Activated T-helper 1 cell treated with anti-CD3 and anti-CD28 coated beads, Interleukin-12 subunit alpha, Interleukin-12 subunit beta, Interleukin-2, Interleukin-4 antibody, amounts not matched to agents 30 ng/mL and 10 ng/mL and 1 ng/mL, durations not matched to agents 14 hours and 24 hours and 36 hours (primary cell): ENCODE measurements at regions not wholly inside any gene's neighbourhood (a gene's known extent, or its start where the extent isn't known, plus 50 kb on each side); places are given as distances from the start of the nearest gene placed in this dataset.
A peak's percentile ranks its signal among the peaks of the same experiment; 100 is the strongest.
"Not testable (repeated sequence)": the region's sequence is repeated elsewhere in the genome, so short reads cannot be mapped to it uniquely, and the experiment has no call there.

ENCODE experiments used
- DNase-seq: peaks from one replicate; pipeline ENCODE4 v3.0.0; 2021; ENCODE audit warnings: low spot score
- H3K27ac Mint-ChIP-seq: one replicate; pipeline ENCODE4 v1.8.0; 2021; ENCODE audit warnings: mild to moderate bottlenecking, mixed read lengths
- H3K27me3 Mint-ChIP-seq: one replicate; pipeline ENCODE4 v1.8.0; 2022; ENCODE audit warnings: mild to moderate bottlenecking, moderate library complexity, mixed read lengths; ENCODE audit not compliant: insufficient read depth
- H3K36me3 Mint-ChIP-seq: one replicate; pipeline ENCODE4 v1.8.0; 2021; ENCODE audit warnings: low read depth, mixed read lengths
- H3K4me1 Mint-ChIP-seq: one replicate; pipeline ENCODE4 v1.8.0; 2021; ENCODE audit warnings: low read depth, mixed read lengths
- H3K4me3 Mint-ChIP-seq: one replicate; pipeline ENCODE4 v1.8.0; 2021; ENCODE audit warnings: mild to moderate bottlenecking, moderate library complexity, mixed read lengths
- H3K9me3 Mint-ChIP-seq: one replicate; pipeline ENCODE4 v1.8.0; 2021; ENCODE audit warnings: mixed read lengths
- intact Hi-C: fragments of 100-400 bp; cut with micrococcal nuclease; formaldehyde crosslinking; loops from one replicate; pipeline ENCODE4 v1.15.1; 2024

DNA sequence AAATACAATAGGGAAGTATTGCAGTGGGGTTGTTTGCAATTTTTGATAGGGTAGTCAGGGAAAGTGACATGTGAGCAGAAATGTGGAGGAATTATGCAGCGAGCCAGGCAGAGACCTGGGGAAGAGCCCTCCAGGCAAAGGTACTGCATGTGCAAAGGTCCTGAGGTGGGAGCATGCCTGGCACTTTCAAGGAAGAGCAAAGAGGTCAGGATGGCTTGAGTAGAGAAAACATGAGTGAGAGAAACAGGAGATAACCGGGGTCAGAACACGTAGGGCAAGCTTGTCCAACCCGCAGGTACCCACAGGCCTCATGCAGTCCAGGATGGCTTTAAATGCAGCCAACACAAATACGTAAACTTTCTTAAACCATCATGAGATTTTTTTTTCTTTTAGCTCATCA, 71.0 kb downstream of the COQ2 start:
- H3K4me1 Mint-ChIP-seq, result peaks cover 93% of the 10 kb centered on the region
- peak overlapping the region; percentile 30 for H3K4me3 Mint-ChIP-seq
- H3K27me3 Mint-ChIP-seq, result peaks cover 5% of the 10 kb centered on the region
- peak overlapping the region; percentile 53 for H3K27ac Mint-ChIP-seq
- H3K9me3 Mint-ChIP-seq, result peaks cover 7% of the 10 kb centered on the region
- no peak for DNase-seq
- peaks cover 19% of the 10 kb centered on the region for H3K36me3 Mint-ChIP-seq
- intact Hi-C loops, result loop anchor here (10.0 kb wide), 2 partner anchors 779 to 1719 kb away; partner anchors contain the start of genes ENOPH1 and HNRNPDL

DNA sequence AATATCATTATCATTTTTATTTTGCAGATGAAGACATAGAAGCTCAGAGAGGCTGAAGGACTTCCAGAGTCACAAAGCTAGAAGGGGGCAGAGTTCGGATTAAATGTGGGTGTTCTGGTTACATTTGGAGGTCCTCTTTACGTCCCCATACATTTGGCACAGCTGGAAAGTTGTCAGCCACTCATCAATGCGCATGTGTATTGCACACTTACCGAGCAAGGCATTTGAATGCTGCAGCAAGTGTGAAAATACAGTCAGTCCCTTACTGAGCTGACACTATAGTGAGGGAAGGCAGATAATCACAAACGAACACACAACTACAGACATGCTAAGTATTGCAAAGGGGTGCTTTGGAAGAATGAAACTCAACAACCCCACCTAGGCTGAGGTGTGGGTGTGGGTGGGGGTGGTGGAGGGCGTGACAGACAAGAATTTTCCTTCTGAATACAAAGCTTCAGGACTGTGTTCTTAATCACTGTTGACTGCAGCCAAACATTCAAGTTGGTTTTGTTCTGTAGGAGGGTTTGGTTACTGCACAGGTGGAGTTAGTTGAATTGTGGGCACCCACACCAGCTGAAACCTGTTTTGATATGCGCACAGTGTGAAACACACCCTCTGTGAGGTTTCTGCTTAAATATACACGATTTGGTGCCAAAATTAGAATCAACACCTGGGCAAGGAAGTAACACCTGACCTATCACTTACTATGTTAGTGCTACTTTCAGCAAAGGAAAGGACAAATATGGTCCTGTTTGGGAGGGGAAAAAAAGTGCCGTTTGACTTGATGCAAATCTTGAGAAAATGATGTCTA, 72.4 kb downstream of the COQ2 start:
- Mint-ChIP-seq H3K36me3 (peaks cover 22% of the 10 kb centered on the region), H3K27ac (peak overlapping the region; percentile 59), H3K4me3 (peak overlapping the region; percentile 40), H3K4me1 (peaks cover 79% of the 10 kb centered on the region), H3K9me3 (peaks cover 13% of the 10 kb centered on the region), H3K27me3 (peaks cover 5% of the 10 kb centered on the region)
- peak; percentile 59 for DNase-seq
- intact Hi-C loops, result loop anchor here (1.0 to 10.0 kb wide), 4 partner anchors 98 to 1717 kb away; partner anchors contain the start of genes ENOPH1, HNRNPDL and PLAC8

DNA sequence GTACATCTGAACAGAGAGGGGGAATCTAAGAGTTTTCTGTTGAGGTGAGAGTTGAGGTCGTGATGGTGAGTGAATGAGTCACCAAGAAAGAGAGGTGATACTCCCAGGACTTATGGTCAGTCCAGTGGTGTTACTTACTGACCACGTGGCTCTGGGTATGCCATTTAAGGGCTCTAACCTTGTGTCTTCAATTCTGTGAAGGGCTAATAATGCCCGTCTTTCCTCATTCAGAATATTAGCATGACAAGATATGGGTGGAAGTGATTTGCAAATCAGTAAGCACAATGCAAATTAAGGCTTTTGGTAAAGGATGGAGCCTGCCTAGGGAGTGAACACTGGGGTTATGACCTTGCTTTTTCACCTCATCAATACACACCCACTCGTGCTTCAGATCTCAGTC, 75.2 kb downstream of the COQ2 start:
- no peak overlapping the region for H3K27ac Mint-ChIP-seq
- H3K9me3 Mint-ChIP-seq, result peaks cover 13% of the 10 kb centered on the region
- no peak for DNase-seq
- H3K27me3 Mint-ChIP-seq, result peaks cover 5% of the 10 kb centered on the region
- peaks cover 15% of the 10 kb centered on the region for H3K36me3 Mint-ChIP-seq
- H3K4me3 Mint-ChIP-seq, result no peak overlapping the region
- intact Hi-C loops, result loop anchor here (5.0 kb wide), 1 partner anchor 33 kb away; no protein-coding TSS in a partner anchor
- peaks cover 54% of the 10 kb centered on the region for H3K4me1 Mint-ChIP-seq

DNA sequence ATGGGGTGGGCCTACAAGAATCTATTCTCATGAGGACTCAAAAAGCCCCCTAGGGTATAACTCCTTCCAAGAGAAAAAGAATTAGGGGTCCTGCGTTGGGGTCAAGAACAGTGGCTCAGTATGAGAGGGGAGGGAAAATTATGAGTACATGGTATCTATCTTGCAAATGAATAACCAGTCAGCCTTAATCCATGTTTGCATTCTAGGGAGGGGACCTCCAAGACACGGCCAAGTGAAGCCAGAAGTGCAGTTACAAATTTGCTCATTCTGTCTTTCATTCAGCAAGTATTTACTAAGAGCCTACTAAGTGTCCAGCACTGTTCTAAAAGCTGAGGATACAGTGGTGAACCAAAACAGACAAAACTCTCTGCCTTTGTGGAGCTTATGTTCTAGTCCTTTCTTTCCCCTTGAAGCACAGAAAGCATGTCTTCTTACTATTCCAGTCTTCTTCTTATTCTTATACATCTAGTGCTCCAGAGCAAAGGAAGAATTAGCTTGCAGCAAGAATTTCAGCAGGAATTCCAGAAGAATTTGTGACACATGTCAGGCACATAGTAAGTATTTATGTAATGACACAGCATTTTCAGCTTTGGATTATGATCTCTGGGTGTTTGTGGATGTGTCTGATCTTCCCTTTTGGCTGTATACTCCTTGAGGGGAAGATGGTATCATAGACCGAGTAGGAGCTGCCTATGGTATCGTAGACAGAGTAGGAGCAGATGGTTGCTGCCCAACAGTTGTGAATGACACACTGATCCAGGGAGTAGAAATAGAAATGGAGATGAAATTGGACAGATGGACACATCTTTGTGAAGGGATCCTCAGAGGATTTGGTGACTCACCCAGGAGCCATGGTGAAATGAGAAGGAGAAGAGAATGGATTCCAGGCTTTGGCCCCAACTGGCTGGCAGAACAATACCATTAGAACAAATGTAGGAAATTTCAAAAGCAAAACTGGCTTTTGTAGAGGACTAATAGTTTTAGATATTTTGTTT, 75.9 kb downstream of the COQ2 start:
- Mint-ChIP-seq H3K4me3 (no peak overlapping the region), H3K9me3 (peaks cover 13% of the 10 kb centered on the region), H3K4me1 (peaks cover 50% of the 10 kb centered on the region), H3K27ac (no peak overlapping the region), H3K27me3 (peaks cover 5% of the 10 kb centered on the region), H3K36me3 (peaks cover 13% of the 10 kb centered on the region)
- no peak for DNase-seq
- intact Hi-C loops, result loop anchor here (5.0 kb wide), 1 partner anchor 34 kb away; no protein-coding TSS in a partner anchor

DNA sequence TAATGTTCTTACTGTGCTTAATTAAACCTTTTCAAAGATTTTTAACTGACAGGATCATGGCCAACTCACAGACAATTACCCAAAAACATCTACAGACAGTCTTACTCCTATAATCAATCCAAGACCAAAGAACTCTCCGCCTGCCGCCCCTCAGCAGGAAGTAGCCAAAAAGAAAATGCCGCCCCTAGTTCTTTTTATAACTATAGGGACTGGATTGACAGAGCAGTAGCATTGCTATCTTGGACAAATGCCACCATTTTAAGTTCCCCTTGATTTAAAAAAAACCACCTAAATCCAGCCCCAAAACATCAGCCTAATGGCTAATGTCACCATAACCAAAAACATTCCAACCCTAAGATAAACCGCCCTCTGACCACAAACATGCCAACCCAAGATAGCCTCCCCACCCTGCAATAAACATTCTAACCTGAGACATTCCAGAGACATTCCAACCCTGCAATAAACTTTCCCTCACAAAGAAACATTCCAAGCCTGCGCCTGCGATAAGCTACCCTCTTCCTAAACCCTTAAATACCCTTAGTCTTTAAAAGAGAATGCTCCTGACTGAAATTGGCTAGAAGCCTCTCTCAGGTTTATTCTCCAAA, 77.0 kb downstream of the COQ2 start:
- Mint-ChIP-seq H3K36me3 (peaks cover 8% of the 10 kb centered on the region), H3K4me3 (no peak overlapping the region), H3K27me3 (peaks cover 5% of the 10 kb centered on the region), H3K27ac (no peak overlapping the region), H3K9me3 (peaks cover 9% of the 10 kb centered on the region), H3K4me1 (peaks cover 40% of the 10 kb centered on the region)
- DNase-seq, result no peak
- intact Hi-C loops, result loop anchor here (5.0 kb wide), 1 partner anchor 35 kb away; no protein-coding TSS in a partner anchor

DNA sequence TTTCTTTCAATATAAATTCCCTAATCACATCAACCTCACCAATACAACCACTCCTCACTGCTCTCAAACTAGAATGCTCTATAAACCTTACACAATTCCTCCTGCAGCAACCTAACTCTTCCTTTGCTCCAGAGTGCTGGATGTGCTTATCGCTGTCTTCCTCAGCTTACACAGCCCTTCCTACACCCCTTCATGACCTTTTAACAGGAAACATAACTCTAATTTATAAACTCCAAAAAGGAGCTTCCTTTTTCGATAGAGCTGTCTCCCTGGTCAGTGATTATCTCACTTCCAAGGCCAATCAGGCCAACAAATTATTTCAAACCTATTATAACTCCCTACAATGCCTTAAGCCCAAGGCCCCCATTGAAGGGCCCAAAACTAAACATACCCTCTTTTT, 78.8 kb downstream of the COQ2 start:
- no peak overlapping the region for H3K4me3 Mint-ChIP-seq
- no peak for DNase-seq
- peaks cover 9% of the 10 kb centered on the region for H3K9me3 Mint-ChIP-seq
- intact Hi-C loops, result loop anchor here (5.0 kb wide), 1 partner anchor 37 kb away; no protein-coding TSS in a partner anchor
- H3K36me3 Mint-ChIP-seq, result peaks cover 7% of the 10 kb centered on the region
- H3K27ac Mint-ChIP-seq, result no peak overlapping the region
- H3K27me3 Mint-ChIP-seq, result peaks cover 5% of the 10 kb centered on the region
- H3K4me1 Mint-ChIP-seq, result peaks cover 21% of the 10 kb centered on the region

DNA sequence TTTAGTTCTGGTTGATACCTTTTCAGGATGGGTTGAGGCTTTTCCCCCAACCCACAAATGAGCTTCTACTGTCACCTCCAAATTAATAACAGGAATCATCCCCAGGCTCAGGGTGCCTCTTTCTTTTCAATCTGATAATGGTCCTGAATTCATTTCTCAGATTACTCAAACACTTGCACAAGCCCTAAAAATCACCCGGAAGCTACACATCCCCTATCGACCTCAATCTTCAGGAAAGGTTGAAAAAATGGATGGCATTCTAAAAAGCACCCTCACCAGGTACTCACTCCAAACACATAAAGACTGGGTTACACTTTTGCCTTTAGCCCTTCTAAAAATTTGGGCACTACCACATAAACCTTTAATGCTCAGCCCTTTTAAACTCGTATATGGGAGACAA, 79.9 kb downstream of the COQ2 start:
- H3K4me3 Mint-ChIP-seq, result no peak overlapping the region
- peaks cover 11% of the 10 kb centered on the region for H3K4me1 Mint-ChIP-seq
- H3K27me3 Mint-ChIP-seq, result peaks cover 3% of the 10 kb centered on the region
- peaks cover 9% of the 10 kb centered on the region for H3K9me3 Mint-ChIP-seq
- no peak for DNase-seq
- intact Hi-C loops, result loop anchor here (5.0 kb wide), 1 partner anchor 38 kb away; no protein-coding TSS in a partner anchor
- peaks cover 7% of the 10 kb centered on the region for H3K36me3 Mint-ChIP-seq
- H3K27ac Mint-ChIP-seq, result no peak overlapping the region

DNA sequence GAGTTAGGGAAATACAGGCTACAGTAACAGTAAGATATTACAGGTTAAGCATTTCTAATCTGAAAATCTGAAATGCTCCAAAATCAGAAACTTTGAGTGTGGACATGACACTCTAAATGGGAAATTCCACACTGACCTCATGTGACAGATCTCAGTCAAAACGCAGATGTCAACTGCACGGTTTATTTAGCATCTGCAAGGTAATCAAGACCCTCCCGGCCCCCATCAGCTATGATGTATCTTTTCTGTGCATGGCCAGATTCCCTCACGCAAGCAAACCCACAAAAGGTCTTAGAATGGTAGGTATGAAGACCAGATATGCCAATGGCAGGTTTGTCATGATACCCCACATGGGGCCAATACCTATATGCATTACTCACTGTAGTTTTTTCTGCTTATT, 82.8 kb downstream of the COQ2 start:
- intact Hi-C loops, result no loop called here
- H3K4me1 Mint-ChIP-seq, result no peaks in the 10 kb centered on the region
- H3K4me3 Mint-ChIP-seq, result no peak overlapping the region
- no peak overlapping the region for H3K27ac Mint-ChIP-seq
- DNase-seq, result no peak
- no peaks in the 10 kb centered on the region for H3K36me3 Mint-ChIP-seq
- H3K9me3 Mint-ChIP-seq, result no peaks in the 10 kb centered on the region
- H3K27me3 Mint-ChIP-seq, result no peaks in the 10 kb centered on the region

DNA sequence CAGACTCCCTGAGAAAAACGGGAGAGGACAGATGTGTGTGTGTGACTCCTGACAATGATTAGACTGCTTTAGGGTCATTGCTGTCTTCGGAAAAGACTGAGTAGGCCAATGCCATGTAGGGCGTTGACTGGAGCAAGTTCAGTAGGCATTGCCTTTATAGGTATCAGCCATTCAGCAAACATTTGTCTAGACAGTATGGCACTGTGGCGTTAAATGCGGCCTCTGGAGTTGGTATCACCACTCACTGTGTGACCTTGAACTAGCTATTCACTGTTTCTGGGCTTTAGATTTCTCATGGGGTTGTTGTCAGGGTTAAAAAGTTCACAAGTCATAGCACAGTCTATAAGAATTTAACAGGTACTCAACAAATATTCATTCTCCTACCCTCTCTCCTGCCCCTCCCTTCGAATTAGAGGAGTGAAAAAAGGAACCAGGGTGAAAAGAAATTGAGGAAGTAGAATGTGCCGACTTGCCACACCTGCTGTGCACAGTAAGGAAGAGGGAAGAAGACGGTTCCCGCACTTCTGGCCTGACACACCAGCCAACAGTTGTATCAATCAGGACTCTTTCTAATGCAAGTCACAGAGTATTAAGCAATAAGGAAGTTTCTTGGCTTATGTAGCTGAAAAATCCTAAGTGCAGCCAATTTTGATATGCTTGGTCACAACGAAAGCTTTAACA, 83.2 kb upstream of the PLAC8 start:
- Mint-ChIP-seq H3K9me3 (peaks cover 4% of the 10 kb centered on the region), H3K27ac (no peak overlapping the region), H3K36me3 (peaks cover 2% of the 10 kb centered on the region), H3K4me1 (no peaks in the 10 kb centered on the region), H3K4me3 (no peak overlapping the region), H3K27me3 (no peaks in the 10 kb centered on the region)
- intact Hi-C loops, result no loop called here
- DNase-seq, result no peak

DNA sequence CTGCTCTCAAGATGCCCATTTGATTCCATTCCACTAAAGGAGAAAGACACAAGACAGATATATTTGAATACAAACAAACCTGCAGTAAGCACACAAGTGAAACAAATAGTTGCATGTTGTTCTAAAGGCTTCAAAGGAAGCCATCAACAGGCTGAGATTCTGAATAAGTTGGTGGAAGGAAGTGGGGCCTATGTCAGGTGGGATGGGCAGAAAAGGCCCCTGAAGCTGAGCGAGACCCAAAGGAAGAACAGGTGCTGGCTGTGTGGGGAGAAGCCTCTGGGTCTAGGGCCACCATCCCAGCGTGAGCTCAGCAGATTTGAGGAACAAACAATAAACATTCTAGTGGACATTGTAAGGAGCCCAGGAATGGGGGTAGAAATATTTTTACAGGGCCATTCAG, 82.4 kb upstream of the PLAC8 start:
- Mint-ChIP-seq H3K27me3 (no peaks in the 10 kb centered on the region), H3K27ac (no peak overlapping the region), H3K4me3 (no peak overlapping the region), H3K4me1 (no peaks in the 10 kb centered on the region), H3K9me3 (peaks cover 4% of the 10 kb centered on the region), H3K36me3 (peaks cover 2% of the 10 kb centered on the region)
- DNase-seq, result no peak
- intact Hi-C loops, result no loop called here

DNA sequence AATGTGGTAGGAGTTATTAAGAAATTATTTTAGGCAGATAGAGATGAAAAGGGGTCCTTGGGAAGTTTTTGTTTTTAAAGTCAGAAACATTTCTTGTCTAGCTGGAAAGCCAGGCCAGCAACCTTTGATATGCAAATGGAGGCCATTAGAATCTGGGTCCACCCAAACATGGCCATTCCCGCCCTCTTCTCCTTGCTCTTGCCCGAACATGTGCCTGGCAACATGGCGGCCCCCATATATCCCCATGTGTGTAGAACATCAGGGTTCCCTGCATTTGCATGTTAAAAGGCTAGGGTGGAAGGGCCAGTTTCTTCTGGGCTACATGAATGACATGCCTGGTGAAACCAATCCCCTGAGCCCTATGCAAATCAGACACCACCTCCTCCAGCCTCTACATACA, 80.7 kb upstream of the PLAC8 start:
- Mint-ChIP-seq H3K9me3 (peaks cover 4% of the 10 kb centered on the region), H3K4me1 (no peaks in the 10 kb centered on the region), H3K36me3 (peaks cover 5% of the 10 kb centered on the region), H3K4me3 (no peak overlapping the region), H3K27me3 (no peaks in the 10 kb centered on the region), H3K27ac (no peak overlapping the region)
- intact Hi-C loops, result no loop called here
- no peak for DNase-seq

DNA sequence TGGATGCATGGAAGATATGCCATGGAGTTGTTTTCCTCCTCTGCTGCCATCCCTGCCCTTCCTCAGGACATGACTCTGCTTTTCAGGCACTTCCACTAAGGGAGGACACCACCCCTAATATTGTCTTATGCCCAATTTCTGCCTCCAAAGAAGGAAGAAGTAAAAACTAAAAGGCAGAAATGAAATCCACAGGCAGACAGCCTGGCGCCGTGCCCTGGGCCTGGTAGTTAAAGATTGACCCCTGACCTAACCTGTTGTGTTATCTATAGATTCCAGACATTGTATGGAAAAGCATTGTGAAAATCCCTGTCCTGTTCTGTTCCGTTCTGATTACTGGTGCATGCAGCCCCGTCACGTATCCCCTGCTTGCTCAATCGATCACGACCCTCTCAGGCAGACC, 80.1 kb upstream of the PLAC8 start:
- H3K27ac Mint-ChIP-seq, H3K4me1 Mint-ChIP-seq, H3K27me3 Mint-ChIP-seq, intact Hi-C loops, DNase-seq, H3K4me3 Mint-ChIP-seq, H3K9me3 Mint-ChIP-seq, H3K36me3 Mint-ChIP-seq: not testable (repeated sequence)
